Activated CD4-positive, alpha-beta T cell treated with anti-CD3 and anti-CD28 coated beads, Interleukin-2, amount 50 U/mL, for 1 hour (primary cell): ENCODE measurements at regions not wholly inside any gene's neighbourhood (a gene's known extent, or its start where the extent isn't known, plus 50 kb on each side); places are given as distances from the start of the nearest gene placed in this dataset.

Experiments
- DNase-seq: peaks from one replicate; pipeline ENCODE4 v3.0.0-alpha.2; 2020

GRCh38 chr1:229069176-229069575 is 201.7 kb upstream of the RAB4A start:
- no peak for DNase-seq

DNA sequence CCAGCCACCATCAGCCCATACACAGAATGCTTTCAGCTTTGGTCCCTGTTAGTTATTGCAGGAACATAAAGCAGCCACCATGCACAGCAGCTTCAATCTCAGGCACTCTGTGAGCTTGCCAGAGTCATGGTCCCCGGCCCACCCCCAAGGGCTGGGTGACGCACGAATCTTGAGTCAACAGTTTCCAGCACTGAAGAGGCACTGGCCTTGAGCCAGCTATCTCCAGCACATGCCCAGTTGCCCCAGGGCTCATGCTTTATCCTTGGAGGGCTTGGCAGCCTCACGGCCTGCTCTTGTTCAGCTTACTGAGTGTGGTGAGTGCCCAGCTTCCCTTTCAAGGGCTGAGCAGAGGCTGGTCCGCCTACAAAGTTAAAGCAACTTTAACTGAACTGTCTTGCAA is 200.7 kb upstream of the RAB4A start:
- DNase-seq: no peak

DNA sequence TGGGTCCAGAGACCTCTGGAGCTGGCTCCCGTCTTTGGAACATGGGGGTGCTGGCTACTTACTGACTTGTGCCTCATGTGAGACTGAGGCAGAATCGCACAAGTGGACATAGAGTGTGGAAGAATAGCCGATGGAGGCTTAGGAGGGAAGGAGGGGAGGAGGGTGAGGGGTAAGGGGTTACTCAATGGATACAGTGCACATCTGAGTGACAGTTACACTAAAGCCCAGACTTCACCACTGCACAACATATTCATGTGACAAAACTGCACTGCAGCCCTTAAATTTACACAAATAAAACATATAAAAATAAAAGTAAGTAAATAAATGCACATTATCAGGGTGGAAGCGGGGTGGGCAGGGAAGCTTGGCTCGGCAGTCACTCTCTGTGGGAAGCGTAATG is 197.7 kb upstream of the RAB4A start:
- DNase-seq: no peak

DNA sequence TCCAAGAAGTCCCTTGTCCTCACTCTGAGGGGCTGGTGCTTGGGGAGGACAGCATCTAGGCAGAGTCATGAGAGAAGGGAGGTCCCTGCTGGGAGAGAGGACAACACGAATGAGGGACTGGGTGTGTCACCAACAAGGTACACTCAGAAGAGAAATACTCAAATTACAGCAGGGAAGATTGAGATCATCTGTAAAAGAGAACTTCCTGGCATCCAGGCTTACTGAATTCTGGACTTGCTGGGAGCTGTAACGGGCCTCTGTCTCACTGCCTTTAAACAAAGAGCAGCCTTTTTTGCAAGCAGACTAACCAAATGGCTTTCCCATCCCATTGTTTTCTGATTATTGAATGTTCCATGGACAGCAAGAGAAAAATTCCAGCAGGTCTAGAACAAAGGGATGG is 195.7 kb upstream of the RAB4A start:
- no peak for DNase-seq

- no peak for DNase-seq
These were observed 195.2 kb upstream of the RAB4A start for GRCh38 chr1:229075716-229076115.

DNA sequence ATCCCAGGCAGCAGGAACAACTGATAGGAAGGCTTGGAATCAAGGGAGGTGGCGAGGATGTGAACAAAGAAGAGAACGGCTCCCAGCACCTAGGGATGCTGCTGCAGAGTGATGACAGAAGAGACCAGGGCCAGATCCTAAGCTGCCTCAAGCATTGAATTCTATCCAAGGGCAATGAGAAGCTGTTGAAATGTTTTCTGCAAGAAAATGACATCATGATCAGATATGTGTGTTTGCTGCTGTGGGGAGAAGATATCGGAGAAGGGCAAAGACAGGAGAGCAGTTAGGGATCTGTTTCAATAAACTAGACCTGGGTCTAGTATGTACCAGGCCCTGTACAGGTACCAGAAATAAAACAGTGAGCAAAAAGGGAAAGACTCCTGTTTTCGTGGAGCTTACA is 194.7 kb upstream of the RAB4A start:
- DNase-seq: no peak

GRCh38 chr1:229079016-229079595 is 191.8 kb upstream of the RAB4A start:
- no peak for DNase-seq

DNA sequence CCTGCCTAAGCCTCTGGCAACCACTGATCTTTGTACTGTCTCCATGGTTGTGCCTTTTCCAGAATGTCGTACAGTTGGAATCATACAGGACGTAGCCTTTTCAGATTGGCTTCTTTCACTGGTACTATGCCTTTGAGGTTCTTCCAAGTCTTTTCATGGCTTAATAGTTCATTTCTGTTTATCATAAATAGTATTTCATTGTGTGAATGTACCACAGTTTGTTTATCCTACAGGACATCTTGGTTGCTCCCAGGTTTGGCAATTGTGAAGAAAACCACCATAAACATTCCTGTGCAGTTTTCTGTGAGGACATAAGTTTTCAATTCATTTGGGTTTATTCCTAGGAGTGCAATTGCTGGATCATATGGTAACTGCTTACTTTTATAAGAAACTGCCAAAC is 190.6 kb upstream of the RAB4A start:
- no peak for DNase-seq

DNA sequence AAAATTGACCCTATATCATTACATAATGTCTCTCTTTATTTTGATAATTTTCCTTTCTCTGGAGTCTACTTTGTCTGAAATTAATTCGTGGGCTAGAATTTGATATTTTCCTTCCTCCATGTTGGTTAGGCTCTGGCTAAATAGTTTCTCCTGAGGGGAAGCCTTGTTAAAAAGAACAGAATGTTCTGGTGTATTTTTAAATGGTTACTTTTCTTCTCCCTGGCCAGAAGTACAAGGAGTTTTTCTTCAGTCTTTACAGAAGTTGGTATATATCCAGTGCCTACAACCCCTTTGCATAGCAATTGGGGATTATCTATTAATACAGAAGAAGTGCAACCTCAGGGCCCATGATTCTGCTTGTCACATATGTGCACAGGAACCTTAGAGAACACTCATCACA is 185.6 kb upstream of the RAB4A start:
- DNase-seq: no peak

- DNase-seq: no peak
These were observed 184.8 kb upstream of the RAB4A start for GRCh38 chr1:229086091-229086490.

DNA sequence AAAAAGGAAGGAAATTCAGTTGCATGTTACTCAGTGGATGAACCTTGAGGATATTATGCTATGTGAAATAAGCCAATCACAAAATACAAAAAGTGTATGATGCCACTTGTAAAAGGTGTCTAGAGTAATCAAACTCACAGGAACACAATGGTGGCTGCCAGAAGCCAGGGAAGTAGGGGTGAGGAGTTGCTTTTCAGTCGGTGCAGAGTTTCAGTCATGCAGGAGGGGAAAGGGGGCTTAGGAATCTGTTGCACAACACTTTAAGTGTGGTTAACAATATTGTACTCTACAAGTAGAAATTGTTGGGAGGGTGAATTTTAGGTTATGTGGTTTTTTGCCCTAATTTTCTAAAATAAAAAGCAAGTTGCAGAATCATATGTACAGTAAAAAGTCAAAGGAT is 184.2 kb upstream of the RAB4A start:
- DNase-seq: no peak

DNA sequence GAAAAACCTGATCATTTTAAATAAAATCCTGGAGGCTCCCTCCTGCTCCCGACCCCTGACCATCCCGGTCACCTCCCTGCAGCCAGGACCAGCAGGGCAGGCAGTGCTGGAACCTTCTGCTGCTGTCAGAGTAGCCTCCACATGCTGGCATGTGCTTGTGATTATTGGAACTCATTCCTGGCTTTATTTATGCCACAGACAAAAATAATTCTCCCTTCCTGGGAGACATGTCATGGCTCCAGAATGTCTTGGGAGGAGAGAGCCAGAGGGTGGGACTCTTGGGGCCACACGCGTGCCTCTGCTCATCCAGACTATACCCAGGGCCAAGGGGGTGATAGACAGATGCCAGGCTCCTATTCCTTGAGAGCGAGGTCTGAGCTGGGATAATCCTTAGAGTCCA is 183.6 kb upstream of the RAB4A start:
- DNase-seq: no peak

- DNase-seq: no peak
These were observed 183.0 kb upstream of the RAB4A start for GRCh38 chr1:229087906-229088305.

GRCh38 chr1:229088711-229089110 is 182.2 kb upstream of the RAB4A start:
- DNase-seq: no peak

- no peak for DNase-seq
These were observed 181.2 kb upstream of the RAB4A start for GRCh38 chr1:229089586-229090208.

- no peak for DNase-seq
These were observed 179.2 kb upstream of the RAB4A start for GRCh38 chr1:229091721-229092136.

DNA sequence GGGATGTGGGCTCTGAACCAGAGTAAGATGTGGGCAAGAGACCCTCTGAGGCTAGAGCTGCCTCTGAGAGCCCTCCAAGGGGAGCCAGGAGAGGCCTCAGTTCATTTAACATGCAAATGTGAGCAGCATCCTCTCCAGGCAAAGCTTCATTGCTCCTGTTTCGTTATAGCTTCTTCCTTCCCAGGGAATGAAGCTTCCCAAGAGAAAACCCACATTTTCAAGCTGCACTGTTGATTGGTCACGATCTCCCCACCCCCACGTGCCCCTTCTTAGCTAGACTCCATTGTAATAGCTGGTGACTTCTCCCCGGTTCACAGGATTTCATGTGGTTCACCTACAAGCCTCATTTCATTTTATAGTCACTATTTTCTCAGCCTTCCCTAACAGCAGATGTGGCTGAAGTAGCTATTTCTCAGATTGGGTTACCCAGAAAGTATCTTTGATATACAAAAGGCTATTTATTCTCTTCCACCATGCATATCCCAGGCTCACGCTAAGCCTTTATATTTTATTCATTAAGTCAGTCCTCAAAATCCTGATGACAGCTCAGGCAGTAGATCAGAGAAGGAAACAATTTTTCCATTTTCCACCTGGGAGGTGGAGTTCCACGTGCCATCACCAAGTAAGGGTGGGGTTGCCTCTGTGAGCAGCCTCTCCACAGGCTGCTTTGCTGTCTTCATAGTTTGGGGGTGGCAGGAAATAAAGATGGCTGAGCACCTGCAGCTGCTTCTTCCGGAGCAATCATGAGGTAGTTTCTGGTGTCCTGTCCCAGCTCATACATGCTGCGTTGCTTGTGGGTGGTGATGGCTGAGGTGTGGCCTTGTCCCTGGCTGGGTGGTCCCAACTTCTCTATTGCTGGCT is 178.3 kb upstream of the RAB4A start:
- DNase-seq: no peak

DNA sequence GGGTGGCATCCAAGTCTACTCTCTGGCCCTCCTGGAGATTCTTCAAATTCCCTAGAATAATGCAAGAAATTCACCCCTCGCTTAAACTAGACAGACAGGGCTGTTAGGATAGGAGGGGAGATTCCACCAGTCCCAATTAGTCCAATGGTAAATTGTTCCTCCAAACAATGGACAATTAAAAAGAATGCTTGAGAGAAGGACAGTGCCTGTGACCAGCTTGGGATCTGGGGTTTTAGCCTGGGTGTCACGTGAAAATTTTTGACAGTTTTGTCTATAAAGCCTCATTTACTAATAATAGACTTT is 177.7 kb upstream of the RAB4A start:
- no peak for DNase-seq

- DNase-seq: no peak
These were observed 177.1 kb upstream of the RAB4A start for GRCh38 chr1:229093609-229094336.

- DNase-seq: no peak
These were observed 176.2 kb upstream of the RAB4A start for GRCh38 chr1:229094476-229095311.

- no peak for DNase-seq
These were observed 175.6 kb upstream of the RAB4A start for GRCh38 chr1:229095325-229095724.

DNA sequence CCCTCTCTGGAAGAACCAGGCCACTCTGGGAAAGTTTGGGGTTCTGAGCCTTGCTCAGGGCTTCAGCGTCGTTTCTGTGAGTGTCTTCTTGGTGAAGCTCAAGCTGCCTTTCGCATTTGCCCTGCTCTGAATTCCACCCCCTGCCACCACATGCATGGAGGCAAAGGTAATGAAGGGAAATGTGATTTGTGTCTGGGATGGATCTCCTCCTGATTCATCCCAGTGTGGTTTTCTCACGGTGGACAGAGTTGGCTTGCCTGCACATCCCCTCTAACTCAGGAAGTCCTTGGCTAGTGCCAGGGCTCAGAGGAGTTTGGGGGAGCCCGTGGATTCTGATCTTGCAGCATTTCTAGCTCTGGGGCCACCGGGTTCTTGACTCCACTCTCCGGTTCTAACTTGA is 173.6 kb upstream of the RAB4A start:
- DNase-seq: no peak

DNA sequence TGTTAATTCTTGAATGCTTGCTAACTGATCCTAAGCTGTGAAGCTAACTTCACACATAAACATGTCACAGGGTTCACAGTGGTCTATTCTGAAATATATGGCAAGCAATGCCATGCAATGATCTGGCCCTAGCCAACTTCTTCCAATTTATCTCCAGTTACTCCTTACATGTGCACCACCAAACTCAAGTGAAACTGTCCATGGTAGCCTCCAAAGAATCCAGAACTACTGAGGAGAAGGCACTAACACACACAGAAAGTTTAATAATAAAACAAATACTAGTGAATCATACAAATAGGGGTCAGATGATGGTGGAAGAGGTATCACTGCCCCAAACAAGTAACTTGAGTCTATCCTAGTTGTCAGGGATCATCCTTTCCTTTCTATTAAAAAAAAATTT is 172.6 kb upstream of the RAB4A start:
- DNase-seq: no peak
